HG03565 (cell line): ENCODE measurements at regions not wholly inside any gene's neighbourhood (a gene's known extent, or its start where the extent isn't known, plus 50 kb on each side); places are given as distances from the start of the nearest gene placed in this dataset.
"Not testable (repeated sequence)": the region's sequence is repeated elsewhere in the genome, so short reads cannot be mapped to it uniquely, and the experiment has no call there.

Experiments used
- ATAC-seq: cut with Tn5 transposase; IDR thresholded peaks from one replicate; pipeline ENCODE4 v1.9.1; 2021; ENCODE audit warnings: mild to moderate bottlenecking, moderate library complexity; ENCODE audit not compliant: unreplicated experiment

DNA sequence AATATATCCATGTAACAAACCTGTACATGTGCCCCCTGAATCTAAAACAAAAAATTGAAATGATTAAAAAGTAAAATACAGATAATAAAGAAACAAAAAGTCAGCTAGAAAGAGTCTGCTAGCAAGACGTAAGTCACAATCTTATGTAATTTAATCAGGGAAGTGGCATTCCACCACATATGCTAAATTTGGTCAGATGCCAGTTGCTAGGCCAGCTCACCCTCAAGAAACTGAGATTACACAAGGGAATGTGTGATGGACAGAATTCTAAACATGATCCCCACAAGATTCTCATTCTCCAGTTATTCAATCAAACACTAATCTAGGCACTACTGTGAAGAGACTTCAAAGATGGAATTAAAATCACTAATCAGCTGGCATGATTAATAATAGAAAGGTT lies 689.3 kb downstream of the CENPC start:
- ATAC-seq: no peak

- ATAC-seq: no peak
These were observed 691.5 kb downstream of the CENPC start for GRCh38 chr4:66853845-66854244.

- ATAC-seq: no peak
These were observed 692.5 kb downstream of the CENPC start for GRCh38 chr4:66852843-66853242.

DNA sequence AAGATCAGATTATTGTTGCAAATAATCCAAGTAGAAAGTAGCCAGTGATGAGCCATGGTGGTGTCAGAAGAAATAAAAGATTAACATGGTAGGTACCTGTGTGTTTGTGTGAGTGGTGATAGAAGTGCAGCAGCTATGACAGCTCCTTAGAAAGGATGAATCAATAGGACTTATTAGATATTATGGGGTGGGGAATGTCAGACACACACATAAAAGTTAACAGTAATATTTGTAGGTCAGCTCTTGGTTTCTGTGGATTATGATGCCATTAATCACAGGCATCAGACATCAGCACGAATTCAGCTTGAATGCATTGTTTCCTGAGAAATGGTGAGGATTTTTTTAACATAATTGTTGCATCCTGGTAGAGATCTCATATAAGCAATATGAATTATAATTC lies 695.7 kb downstream of the CENPC start:
- ATAC-seq: no peak

GRCh38 chr4:66842724-66843088 lies 702.6 kb downstream of the CENPC start:
- ATAC-seq: no peak

- ATAC-seq: no peak
These were observed 703.1 kb downstream of the CENPC start for GRCh38 chr4:66842026-66842723.

- ATAC-seq: no peak
These were observed 705.1 kb downstream of the CENPC start for GRCh38 chr4:66840178-66840577.

DNA sequence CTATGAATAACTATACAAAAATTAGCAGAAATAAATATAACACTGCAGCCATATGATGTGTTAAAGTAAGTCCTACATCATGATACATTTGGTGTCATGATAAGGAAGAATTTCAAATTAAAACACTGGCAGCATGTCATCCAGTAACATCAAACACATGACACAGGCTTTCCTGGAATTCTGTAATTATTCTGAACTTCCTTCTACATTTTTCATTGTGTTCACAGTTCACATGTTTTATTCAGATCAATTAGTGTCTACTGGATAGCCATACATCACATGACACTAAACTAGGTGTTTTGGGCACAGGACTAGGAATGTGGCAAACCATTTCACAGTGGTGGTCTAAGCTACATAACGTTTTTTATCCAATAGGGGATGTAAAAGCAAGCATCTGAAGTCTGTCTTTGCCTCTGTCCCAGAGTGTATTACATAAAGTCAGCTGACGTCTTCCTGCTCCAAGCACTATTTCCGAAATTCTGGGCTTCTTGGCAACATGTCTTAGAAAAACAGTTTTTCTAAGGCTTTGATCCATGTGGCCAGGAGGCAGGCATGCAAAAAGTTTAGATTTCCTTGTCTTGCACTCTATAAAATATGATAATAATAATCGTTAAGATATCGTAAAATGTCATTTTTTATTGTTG lies 707.9 kb downstream of the CENPC start:
- no peak for ATAC-seq

- no peak for ATAC-seq
These were observed 716.0 kb downstream of the CENPC start for GRCh38 chr4:66829310-66829709.

GRCh38 chr4:66820681-66821080 lies 724.6 kb downstream of the CENPC start:
- no peak for ATAC-seq

- ATAC-seq: no peak
These were observed 731.0 kb downstream of the CENPC start for GRCh38 chr4:66814277-66814676.

GRCh38 chr4:66805582-66805981 lies 739.7 kb downstream of the CENPC start:
- ATAC-seq: no peak

GRCh38 chr4:66804979-66805378 lies 740.3 kb downstream of the CENPC start:
- no peak for ATAC-seq

DNA sequence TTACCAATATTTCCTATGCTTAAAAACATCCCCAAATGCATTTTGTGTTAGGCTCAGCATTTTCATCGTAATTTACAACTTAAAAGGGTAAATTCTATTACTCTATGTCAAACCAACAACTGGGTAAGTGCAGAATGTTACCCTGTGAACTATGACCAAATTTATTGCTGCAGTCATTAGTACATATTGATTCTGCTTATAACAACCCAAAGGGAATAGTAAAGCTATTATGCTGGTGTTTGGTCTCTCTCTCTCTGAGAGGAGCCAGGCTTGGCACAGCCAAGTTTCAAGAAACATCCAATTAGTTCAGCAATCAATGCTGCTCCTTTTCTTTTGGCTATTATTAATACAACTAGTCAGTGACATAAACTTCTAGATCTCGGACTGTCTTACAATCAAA lies 747.7 kb downstream of the CENPC start:
- no peak for ATAC-seq

DNA sequence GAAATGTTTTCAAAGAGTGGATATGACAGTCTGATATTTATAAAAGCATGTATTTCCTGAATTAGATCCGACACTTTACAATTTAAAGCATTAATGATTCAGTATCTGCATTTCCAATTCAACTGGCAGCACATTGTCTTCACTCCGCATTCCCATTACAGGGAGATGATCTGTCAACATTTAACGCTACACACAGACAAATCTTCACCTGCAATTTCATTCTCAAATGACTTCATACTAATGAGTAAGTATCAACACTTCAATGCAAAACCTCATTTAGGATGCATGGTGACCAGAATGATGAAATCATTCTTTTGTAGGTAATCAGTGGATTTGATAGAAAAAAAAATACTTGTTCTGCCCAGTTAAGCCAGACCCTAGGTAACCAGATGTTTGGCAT lies 749.6 kb downstream of the CENPC start:
- no peak for ATAC-seq

- no peak for ATAC-seq
These were observed 750.8 kb downstream of the CENPC start for GRCh38 chr4:66794390-66795034.

DNA sequence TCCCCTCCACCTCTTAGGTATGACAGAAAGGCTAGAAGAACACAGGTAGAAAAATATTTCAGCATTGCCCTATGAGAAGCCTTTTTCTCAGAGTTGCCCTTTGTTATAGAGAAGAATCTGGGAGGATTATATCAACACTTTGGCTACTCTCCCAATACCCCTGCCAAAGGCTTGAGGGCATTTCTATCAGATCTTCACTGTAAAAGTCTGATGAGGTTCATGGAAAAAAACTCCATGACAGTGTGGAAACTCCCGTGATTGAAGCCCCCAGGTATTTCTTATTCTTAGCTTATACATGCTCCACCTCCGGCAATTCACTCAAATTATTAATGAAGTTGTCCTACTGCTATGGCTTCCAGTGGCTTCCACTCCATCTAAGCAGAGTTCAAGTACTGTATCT lies 753.6 kb downstream of the CENPC start:
- no peak for ATAC-seq

DNA sequence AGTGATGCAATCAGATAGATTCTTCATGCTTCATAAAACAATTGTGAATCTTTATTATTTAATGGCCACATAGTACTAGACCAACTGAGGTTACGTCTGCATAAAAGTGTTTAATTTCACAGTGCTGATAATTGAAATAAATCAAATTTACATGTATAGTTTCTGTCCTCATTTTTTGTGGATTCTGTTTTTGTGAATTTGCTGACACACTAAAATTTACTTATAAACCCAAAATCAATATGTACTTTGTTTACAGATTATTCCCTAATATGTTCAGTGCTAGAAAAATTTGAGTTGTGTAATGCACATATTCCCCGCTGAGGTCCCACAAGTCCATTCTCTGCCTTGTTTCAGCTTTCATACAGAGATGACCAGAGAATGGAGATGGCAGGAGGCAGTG lies 759.8 kb downstream of the CENPC start:
- no peak for ATAC-seq

- ATAC-seq: not testable (repeated sequence)
These were observed 762.6 kb downstream of the CENPC start for GRCh38 chr4:66782751-66783150.

GRCh38 chr4:66777097-66777496 lies 768.2 kb downstream of the CENPC start:
- ATAC-seq: no peak

- ATAC-seq: no peak
These were observed 775.9 kb downstream of the CENPC start for GRCh38 chr4:66769441-66769840.

GRCh38 chr4:66767442-66767841 lies 777.9 kb downstream of the CENPC start:
- no peak for ATAC-seq
